ENCODE measurements at regions not wholly inside any gene's neighbourhood (a gene's known extent, or its start where the extent isn't known, plus 50 kb on each side); places are given as distances from the start of the nearest gene placed in this dataset.

DNA sequence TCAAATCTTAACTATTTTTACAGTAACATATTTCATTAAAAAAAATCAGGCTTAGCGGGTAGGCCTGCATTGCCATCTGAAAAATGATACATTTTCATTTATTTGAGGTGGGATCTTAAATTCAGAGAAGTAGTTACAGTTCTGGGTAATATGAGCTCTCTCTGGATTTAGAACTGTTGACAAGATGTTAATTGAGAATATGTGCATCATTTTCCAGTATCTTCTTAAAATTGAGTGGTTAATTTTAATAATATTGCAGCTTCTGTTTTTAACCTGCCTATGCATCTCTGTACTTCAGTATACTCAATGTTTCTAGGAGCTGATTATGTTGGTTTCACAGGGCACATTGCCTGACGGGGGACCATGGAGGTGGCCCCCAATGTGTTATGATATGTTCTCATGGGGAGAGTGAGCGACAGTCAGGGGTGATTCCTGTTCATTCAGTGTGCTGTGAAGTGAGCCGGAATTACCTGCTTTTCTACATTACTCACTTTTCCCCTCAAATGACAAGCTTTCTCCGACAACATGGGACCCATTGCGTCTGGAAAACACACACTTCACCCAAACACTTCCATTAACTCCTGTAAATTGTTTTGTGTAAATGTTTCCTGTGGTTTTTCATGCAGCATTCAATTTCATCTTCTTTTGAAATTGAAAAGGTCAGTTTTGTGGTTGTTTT lies 406.2 kb downstream of the MTX2 start:
- no peak for TF ChIP-seq ZFP41 (tag by site-specific recombination; IDR thresholded peaks at IDR 0.05; ENCODE audit: borderline replicate concordance)
- TF ChIP-seq, protein P1, sequence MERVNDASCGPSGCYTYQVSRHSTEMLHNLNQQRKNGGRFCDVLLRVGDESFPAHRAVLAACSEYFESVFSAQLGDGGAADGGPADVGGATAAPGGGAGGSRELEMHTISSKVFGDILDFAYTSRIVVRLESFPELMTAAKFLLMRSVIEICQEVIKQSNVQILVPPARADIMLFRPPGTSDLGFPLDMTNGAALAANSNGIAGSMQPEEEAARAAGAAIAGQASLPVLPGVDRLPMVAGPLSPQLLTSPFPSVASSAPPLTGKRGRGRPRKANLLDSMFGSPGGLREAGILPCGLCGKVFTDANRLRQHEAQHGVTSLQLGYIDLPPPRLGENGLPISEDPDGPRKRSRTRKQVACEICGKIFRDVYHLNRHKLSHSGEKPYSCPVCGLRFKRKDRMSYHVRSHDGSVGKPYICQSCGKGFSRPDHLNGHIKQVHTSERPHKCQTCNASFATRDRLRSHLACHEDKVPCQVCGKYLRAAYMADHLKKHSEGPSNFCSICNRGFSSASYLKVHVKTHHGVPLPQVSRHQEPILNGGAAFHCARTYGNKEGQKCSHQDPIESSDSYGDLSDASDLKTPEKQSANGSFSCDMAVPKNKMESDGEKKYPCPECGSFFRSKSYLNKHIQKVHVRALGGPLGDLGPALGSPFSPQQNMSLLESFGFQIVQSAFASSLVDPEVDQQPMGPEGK (tag by site-specific recombination; IDR thresholded peaks at IDR 0.05): no peak
- TF ChIP-seq, protein P2, sequence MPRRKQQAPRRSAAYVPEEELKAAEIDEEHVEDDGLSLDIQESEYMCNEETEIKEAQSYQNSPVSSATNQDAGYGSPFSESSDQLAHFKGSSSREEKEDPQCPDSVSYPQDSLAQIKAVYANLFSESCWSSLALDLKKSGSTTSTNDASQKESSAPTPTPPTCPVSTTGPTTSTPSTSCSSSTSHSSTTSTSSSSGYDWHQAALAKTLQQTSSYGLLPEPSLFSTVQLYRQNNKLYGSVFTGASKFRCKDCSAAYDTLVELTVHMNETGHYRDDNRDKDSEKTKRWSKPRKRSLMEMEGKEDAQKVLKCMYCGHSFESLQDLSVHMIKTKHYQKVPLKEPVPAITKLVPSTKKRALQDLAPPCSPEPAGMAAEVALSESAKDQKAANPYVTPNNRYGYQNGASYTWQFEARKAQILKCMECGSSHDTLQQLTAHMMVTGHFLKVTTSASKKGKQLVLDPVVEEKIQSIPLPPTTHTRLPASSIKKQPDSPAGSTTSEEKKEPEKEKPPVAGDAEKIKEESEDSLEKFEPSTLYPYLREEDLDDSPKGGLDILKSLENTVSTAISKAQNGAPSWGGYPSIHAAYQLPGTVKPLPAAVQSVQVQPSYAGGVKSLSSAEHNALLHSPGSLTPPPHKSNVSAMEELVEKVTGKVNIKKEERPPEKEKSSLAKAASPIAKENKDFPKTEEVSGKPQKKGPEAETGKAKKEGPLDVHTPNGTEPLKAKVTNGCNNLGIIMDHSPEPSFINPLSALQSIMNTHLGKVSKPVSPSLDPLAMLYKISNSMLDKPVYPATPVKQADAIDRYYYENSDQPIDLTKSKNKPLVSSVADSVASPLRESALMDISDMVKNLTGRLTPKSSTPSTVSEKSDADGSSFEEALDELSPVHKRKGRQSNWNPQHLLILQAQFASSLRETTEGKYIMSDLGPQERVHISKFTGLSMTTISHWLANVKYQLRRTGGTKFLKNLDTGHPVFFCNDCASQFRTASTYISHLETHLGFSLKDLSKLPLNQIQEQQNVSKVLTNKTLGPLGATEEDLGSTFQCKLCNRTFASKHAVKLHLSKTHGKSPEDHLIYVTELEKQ (tag by site-specific recombination; IDR thresholded peaks at IDR 0.05; ENCODE audit: borderline replicate concordance): no peak
- TF ChIP-seq ZFP3 (tag by site-specific recombination; IDR thresholded peaks at IDR 0.05; ENCODE audit: low read depth): no peak
- TF ChIP-seq ZNF133 (tag by site-specific recombination; IDR thresholded peaks at IDR 0.05): no peak
- no peak for TF ChIP-seq ZNF132 (tag by site-specific recombination; IDR thresholded peaks at IDR 0.05; ENCODE audit: borderline replicate concordance)
- no peak for TF ChIP-seq ZBTB20 (tag by site-specific recombination; IDR thresholded peaks at IDR 0.05)
